SW480 (cell line): ENCODE measurements at regions not wholly inside any gene's neighbourhood (a gene's known extent, or its start where the extent isn't known, plus 50 kb on each side); places are given as distances from the start of the nearest gene placed in this dataset.

Experiments used
- DNase-seq: peaks from one replicate; pipeline ENCODE4 v3.0.0-alpha.2; 2016; ENCODE audit warnings: low spot score

DNA sequence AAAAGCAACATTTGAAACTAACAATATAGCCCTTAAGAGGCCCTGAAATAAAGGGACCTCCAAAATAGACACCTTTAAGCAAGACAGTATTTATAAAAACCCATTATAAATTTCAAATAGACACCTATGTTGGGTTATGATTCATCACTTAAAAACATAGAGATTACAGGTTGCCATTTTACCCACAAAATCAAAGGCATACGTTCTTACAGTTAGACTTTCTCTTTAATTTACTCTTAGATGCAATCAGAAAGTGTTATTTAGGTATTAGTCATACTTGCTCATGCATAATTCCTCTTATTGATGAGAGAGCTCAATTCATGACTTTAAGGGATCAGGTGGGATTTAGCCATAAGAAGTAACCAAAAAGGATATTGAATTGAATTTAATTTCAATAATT is 51.5 kb upstream of the TMEM200A start:
- DNase-seq = no peak

DNA sequence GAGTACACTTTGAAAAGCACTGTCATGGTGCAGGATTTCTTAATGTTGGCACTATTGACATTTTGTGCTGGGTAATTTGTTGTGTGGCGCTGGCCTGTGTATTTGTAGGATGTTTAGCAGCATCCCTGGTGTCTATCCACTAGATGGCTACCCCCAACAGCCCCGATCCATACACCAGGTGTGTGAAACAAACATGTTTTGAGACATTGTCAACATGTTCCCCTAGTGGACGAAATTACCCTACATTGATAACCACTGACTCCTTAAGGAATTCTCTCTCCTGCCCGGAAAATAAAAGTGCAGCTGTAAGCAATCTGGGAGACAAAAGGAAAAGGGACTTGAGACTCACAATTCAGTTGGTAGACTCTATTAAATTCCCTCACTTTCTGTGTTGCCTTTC is 52.6 kb upstream of the TMEM200A start:
- no peak for DNase-seq

DNA sequence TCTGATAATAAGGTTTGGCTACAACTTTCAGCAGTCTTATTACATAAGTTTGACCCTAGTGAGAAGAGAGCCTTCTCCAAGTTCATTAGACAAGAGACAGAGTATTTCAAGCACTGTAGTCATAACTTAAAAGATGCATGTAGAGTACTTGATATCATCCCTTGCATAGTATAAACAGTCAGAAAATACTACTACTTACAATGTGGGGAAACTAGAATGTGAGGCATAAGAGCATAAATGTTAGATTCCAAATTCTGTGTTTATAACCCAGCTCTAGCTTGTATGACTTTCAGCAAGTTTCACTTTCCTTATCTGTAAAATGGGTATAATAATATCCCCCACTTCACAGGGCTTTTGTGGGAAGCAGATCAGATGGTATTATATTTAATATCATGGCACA is 56.8 kb upstream of the TMEM200A start:
- no peak for DNase-seq

DNA sequence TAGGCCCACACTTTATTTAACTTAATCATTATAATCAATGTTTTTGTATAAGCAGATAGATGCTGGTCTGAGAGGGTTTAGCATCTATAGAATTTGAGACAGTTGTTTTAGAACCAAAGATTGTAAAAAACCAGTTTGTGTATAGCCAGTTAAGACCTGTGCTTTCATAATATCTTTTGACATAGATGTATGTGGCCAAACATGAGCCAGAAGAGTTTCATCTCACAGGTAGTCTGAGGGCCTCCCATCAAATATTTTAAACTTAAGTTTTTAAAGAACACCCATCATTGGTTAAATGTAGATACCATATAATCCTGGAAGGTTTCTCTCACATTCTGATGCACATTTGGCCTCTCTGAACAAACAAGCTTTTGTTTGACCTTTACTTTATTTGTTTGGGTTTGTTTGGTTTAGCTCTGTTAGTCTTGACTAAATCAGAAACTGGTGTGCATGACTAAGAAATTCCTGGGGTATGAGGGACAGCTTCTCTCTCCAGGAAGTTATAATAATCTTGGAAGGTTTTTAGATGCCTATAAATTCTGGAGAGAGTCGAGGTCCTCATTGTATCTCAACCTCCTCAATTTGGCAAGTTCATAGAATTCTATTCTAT is 58.0 kb upstream of the TMEM200A start:
- no peak for DNase-seq

DNA sequence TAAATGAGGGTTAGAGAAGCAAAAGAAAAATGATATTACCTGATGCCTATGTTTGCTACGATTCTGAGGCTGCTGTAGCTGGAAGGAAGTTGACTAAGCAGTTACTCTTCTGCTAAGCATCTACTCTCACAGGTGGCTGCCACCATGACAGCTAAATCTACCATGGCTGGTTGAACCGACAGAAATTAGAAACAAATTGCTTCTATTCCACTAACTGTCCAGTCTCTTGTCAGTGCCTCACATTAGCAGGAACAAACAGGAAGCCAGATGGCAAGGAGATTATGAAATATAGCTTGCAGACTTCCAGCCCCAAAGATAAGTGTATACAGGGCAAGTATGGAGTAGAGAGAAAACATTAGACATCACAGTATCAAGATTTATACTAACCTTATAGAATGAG is 59.4 kb upstream of the TMEM200A start:
- no peak for DNase-seq

DNA sequence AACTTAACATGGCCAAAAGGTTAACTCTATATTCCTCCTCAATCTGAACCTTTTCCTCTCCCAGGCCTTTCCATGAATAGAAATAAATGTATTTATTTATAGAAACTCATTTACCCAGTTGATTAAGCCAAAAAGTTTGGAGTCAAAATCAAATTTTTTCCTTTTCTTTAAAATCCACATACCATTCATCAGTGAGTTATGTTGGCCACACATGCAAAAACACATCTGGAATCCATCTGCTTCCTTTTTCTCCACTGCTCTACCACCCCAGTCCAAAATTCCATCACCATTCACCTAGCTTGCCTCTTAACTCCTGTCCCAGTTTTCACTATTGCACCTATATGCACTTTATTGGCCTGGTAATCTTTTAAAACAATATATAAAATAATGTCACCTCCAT is 62.4 kb upstream of the TMEM200A start:
- DNase-seq = no peak

DNA sequence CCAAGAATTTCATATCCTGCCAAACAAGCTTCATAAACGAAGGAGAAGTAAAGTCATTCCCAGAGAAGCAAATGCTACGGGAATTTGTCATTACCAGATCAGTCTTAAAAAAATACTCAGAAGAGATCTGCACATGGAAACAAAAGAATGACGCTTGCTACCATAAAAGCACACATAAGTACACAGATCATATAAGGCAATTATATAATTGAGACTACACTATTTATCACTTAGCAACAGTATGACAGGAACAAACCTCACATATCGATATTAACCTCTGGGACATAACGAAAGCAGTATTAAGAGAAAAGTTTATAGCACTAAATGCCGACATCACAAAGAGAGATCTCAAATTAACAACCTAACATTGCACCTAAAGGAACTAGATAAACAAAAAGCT is 67.6 kb upstream of the TMEM200A start:
- DNase-seq = no peak

DNA sequence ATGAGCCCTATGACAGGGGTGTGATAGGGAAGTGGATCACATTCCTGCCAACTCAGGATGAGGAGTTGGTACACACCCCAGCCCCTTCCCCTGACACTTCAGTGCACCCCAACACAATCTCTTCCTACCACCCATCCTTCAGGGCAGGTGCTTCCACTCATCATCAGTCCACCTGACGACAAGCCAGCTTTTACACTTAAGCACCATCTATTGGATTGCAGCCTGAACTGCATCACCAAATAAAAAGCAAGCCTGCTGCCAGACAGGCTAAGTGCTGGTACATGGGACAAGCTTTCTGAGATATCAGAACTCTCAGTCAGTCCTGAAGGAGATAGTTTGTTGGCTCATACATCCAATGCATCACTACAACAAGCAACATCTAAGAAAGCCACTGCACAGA is 69.0 kb upstream of the TMEM200A start:
- DNase-seq = no peak

DNA sequence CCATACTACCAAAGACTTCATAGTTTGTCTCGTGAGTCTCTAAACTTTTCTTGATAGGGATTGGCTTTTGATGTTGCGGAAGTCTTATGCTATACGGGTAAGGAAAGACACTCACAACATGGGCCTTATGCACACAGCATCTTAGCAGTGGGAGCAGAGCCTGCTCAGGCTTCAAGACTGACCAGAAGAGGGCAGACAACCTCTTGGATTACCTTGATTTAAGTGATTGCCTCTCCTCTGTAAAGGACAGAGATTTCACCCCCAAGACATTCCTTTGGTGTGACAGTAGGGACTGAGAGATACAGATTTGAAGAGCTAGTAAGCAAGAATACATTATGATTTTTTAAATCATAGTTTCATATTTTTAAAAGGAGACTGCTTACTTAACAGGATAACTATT is 71.0 kb upstream of the SAMD3 start:
- DNase-seq = peak; percentile 21

DNA sequence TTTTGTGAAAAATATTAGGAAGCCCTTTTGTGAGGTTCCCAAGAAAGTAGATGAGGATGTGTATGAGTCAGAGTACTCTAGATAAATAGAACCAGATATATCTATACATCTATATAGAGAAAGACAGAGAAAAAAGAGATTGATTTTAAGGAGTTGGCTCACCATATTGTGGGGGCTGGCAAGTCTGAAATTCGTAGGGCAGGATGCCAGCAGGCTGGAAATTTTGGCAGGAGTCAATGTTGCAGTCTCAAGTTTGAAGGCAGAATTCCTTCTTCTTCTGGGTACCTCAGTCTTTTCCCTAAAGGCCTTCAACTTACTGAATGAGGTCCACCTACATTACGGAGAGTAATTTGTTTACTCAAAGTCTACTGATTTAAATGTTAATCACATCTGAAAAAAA is 65.3 kb upstream of the SAMD3 start:
- no peak for DNase-seq

DNA sequence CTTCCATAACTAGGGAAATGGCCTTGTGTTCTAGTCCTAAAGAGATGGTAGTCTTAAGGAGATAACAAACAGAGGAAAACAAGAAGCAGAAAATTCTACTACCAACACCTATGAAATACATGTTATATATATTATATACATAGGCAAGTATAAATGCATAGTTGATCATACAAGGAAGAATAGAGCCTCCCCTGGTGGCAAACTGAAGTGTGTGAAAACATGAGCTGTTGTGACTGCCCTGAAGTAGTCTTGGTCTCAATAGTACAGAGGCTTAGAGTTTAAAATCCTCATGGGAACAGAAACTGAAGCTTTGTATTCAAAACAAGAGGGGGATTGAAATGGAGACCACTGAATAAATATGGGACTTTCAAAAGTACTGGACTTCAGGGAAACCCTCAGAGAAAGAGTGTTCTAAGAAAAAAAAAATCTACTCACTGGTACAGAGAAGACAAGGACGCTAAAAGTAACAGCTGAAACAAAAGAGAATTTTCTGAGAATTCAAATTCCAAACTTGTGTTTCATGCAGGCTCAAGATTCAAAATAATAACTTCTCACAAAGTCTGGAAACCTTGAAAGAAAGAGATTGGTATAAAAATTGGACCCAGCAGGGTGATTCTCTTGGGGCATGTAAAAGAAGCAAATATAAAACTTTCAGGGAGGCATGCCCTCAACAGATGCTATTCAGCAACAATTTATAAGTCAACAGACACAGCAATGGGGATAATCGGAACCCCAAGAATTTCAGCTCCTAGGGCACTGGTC is 59.7 kb upstream of the SAMD3 start:
- DNase-seq = peak; percentile 25

DNA sequence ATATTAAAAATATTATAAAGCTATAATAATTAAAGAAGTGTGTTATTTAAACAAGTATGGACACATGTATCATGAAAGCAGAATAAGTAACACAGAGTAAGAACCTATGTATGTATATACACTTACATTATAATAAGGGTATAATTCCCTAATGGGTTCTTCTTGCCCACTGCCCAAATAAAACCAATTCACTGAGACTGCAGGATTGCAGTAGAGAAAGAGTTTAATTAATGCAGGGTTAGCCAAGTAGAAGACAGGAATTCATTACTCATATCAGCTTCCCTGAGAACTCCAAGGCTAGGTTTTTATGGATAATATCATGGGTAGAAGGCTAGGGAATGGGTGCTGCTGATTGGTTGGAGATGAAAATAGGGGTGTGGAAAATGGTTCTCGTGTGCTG is 53.8 kb upstream of the SAMD3 start:
- no peak for DNase-seq

DNA sequence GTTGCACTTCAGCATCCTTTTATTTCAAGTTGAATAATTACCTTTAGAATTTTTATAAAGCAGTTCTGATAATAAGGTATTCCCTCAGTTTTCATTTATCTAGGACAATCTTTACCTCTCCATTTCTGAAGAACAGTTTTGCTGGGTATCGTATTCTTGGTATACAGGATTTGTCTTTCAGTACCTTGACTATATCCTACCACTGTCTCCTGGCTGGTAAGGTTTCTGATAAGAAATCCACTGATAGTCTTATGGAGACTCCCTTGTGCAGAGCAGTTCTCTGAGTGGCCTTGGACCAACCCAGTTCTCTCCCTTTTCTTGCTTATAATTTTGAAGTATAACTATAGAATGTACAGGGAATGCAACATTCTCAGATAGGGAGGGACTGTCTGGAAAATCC is 51.3 kb upstream of the SAMD3 start:
- no peak for DNase-seq
